ENCODE measurements at regions not wholly inside any gene's neighbourhood (a gene's known extent, or its start where the extent isn't known, plus 50 kb on each side); places are given as distances from the start of the nearest gene placed in this dataset.

DNA sequence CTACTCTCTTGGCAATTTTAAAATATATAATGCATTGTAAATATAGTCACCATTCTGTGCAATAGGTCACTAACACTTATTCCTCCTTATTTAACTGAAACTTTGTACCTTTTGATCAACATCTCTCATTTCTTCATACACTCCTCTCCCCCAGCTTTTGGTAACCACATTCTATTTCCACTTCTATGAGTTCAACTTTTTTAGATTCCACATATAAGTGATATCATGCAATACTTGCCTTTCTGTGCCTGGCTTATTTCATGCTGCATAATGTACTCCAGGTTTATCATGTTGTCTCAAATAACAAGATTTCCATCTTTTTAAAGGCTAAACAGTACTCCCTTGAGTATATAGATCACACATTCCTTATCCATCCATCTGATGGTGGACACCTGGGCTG lies 188.8 kb downstream of the NXNL2 start:
- no peaks in the 10 kb centered on the region for H3K4me1 ChIP-seq (ENCODE audit: control insufficient read depth, insufficient read depth, low read length)
- no peaks in the 10 kb centered on the region for H3K36me3 ChIP-seq (ENCODE audit: control insufficient read depth, insufficient read depth, low read length)
- no peaks in the 10 kb centered on the region for H3K27me3 ChIP-seq (ENCODE audit: control insufficient read depth, insufficient read depth, low read length)
- no peak overlapping the region for H3K4me3 ChIP-seq (ENCODE audit: low read depth, low read length)
- H3K9ac ChIP-seq (ENCODE audit: low read depth, low read length): no peak overlapping the region
- H3K9me3 ChIP-seq (ENCODE audit: control insufficient read depth, insufficient read depth, low read length): no peaks in the 10 kb centered on the region

DNA sequence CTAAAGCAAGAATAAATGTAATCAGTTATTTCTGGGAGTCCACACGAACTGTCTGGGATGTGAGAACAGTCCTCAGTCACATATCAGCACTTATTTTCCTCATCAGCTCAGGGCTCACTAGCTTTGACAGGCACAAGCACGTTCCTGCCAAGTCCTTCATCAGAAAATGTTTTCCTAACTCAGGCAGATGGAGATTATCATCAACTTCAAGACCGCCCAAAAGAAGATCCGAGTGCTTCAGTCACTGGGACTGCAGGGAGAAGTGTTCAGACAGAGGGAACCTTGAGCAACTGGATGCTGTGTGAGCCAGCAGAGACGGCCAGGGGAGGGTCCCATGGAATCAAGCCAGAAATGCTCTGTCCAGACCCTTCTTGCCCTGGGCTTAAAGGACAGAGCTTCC lies 189.4 kb downstream of the NXNL2 start:
- no peaks in the 10 kb centered on the region for H3K36me3 ChIP-seq (ENCODE audit: control insufficient read depth, insufficient read depth, low read length)
- H3K4me1 ChIP-seq (ENCODE audit: control insufficient read depth, insufficient read depth, low read length): no peaks in the 10 kb centered on the region
- no peaks in the 10 kb centered on the region for H3K9me3 ChIP-seq (ENCODE audit: control insufficient read depth, insufficient read depth, low read length)
- H3K9ac ChIP-seq (ENCODE audit: low read depth, low read length): no peak overlapping the region
- H3K27me3 ChIP-seq (ENCODE audit: control insufficient read depth, insufficient read depth, low read length): no peaks in the 10 kb centered on the region
- H3K4me3 ChIP-seq (ENCODE audit: low read depth, low read length): no peak overlapping the region

DNA sequence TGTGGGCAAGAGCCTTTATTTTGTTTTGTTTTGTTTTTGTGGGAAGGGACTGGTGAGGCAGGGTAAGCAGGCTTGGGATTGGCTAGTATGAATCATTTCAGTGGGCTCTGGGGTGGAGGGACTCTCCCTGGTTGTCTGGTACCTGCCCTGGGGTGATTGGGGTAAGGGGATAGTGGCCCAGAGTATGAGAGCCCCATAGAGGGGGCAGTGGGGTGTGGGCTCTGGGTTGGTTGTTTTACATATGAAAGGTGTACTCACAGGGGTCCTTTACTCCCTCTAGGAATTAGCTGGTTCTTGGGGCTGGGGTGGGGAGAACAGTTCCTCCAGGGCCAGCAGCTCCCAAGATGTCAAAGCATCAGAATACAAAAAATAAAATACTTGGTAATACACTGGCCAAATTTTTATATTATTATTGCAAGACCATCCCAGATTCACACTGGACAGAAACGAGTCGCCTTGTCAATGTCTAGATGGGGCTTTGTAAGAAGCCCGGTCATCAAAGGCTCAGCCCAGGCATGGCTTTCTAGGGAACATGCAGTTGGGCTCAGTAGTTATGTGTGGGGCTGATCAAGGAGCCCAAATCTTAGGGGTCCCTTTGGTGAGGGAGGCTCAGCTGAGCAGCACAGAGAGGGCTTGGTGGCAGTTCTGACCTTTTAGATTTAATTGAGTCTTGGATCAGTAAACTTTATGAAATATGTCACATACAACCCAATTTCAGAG lies 190.5 kb downstream of the NXNL2 start:
- Histone ChIP-seq H3K4me3 (ENCODE audit: low read depth, low read length) (no peak overlapping the region), H3K36me3 (ENCODE audit: control insufficient read depth, insufficient read depth, low read length) (no peaks in the 10 kb centered on the region), H3K9me3 (ENCODE audit: control insufficient read depth, insufficient read depth, low read length) (no peaks in the 10 kb centered on the region), H3K9ac (ENCODE audit: low read depth, low read length) (no peak overlapping the region), H3K4me1 (ENCODE audit: control insufficient read depth, insufficient read depth, low read length) (no peaks in the 10 kb centered on the region), H3K27me3 (ENCODE audit: control insufficient read depth, insufficient read depth, low read length) (no peaks in the 10 kb centered on the region)

DNA sequence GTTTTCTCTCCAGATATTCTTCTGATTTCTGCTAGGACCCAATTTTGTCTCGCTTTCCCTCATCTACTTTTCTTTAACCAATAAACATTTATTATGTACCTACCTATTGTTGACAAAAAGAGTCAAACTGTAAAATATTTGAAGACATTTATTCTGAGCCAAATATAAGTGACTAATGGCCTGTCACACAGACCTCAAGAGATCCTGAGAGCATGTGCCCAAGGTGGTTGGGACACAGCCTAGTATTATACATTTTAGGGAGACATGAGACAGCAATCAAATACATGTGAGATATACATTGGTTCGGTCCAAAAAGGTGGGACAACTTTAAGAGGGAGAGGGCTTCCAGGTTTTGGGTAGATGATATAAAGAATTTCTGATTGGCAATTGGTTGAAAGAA lies 191.8 kb downstream of the NXNL2 start:
- Histone ChIP-seq H3K4me3 (ENCODE audit: low read depth, low read length) (no peak overlapping the region), H3K9me3 (ENCODE audit: control insufficient read depth, insufficient read depth, low read length) (no peaks in the 10 kb centered on the region), H3K27me3 (ENCODE audit: control insufficient read depth, insufficient read depth, low read length) (no peaks in the 10 kb centered on the region), H3K4me1 (ENCODE audit: control insufficient read depth, insufficient read depth, low read length) (no peaks in the 10 kb centered on the region), H3K9ac (ENCODE audit: low read depth, low read length) (no peak overlapping the region), H3K36me3 (ENCODE audit: control insufficient read depth, insufficient read depth, low read length) (no peaks in the 10 kb centered on the region)

DNA sequence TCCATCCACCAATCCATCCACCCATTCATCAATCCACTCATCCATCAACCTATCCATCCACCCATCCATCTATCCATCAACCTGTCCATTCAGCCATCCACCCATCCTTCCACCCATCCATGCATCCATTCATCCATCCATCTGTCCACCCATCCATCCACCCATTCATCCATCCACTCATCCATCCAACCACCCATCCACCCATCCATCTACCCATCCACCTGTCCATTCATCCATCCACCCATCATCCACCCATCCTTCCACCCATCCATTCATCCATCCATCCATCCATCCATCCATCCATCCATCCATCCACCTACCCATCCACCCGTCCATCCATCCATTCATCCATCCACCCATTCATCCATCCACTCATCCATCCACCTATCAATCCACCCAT lies 195.8 kb downstream of the NXNL2 start:
- H3K9me3 ChIP-seq (ENCODE audit: control insufficient read depth, insufficient read depth, low read length): no peaks in the 10 kb centered on the region
- H3K4me3 ChIP-seq (ENCODE audit: low read depth, low read length): no peak overlapping the region
- no peak overlapping the region for H3K9ac ChIP-seq (ENCODE audit: low read depth, low read length)
- H3K36me3 ChIP-seq (ENCODE audit: control insufficient read depth, insufficient read depth, low read length): no peaks in the 10 kb centered on the region
- H3K27me3 ChIP-seq (ENCODE audit: control insufficient read depth, insufficient read depth, low read length): no peaks in the 10 kb centered on the region
- peaks cover 5% of the 10 kb centered on the region for H3K4me1 ChIP-seq (ENCODE audit: control insufficient read depth, insufficient read depth, low read length)

DNA sequence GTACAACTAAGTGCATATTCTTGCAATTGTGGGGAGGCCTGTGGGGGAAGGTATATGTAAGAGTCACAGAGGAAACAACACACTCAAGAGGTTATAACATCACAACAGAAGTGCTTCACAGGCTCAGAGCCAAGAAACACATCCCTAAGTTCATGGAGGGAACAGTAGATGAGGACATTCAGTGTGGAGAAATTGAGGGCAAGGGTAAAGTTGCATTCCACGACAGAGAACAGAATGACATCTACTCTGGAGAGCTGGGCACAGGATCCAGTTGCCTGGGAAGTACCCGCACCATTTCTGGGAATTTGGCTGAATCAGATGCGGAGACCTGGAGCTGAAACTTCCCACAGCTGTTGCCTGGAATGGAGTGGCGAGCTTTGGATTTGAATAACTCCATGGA lies 197.2 kb downstream of the NXNL2 start:
- Histone ChIP-seq H3K4me3 (ENCODE audit: low read depth, low read length) (no peak overlapping the region), H3K9me3 (ENCODE audit: control insufficient read depth, insufficient read depth, low read length) (no peaks in the 10 kb centered on the region), H3K4me1 (ENCODE audit: control insufficient read depth, insufficient read depth, low read length) (peaks cover 5% of the 10 kb centered on the region), H3K9ac (ENCODE audit: low read depth, low read length) (no peak overlapping the region), H3K27me3 (ENCODE audit: control insufficient read depth, insufficient read depth, low read length) (no peaks in the 10 kb centered on the region), H3K36me3 (ENCODE audit: control insufficient read depth, insufficient read depth, low read length) (no peaks in the 10 kb centered on the region)

DNA sequence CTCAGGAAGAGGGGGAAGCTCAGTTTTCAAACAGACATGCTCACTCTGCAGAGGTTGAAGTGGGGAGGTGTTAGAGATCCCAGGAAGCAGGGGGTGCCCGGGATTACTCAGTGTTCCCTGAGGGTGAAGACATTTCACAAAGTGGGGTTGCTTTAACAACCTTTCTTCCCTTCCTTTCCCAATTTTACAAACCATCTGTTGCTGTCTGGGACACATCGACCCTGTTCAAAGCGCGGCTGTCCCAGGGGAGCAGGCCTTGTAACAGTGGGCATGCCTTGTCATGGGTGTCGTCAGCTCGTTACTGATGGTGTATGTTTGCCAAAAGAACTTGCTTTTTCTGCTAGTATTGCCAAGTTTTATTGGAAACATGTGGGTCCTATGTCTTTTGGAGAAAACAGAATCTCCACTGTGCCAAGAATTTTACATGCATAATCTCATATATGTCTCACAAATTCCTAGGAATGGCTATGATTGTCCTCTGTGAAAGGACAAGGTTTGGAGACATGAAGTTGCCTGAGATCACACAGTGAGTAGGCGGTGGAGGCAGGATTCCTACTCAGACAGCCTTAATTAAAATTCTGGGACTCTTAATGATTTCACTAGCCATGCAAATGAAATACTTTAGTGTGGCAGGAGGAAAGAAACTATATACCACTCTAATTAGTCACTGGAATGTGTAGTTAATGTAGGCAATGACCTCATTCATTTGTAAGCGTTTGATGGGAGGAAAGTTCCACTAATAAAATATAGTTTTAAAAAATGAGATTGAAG lies 198.9 kb downstream of the NXNL2 start:
- Histone ChIP-seq H3K36me3 (ENCODE audit: control insufficient read depth, insufficient read depth, low read length) (no peaks in the 10 kb centered on the region), H3K9me3 (ENCODE audit: control insufficient read depth, insufficient read depth, low read length) (no peaks in the 10 kb centered on the region), H3K27me3 (ENCODE audit: control insufficient read depth, insufficient read depth, low read length) (no peaks in the 10 kb centered on the region), H3K4me1 (ENCODE audit: control insufficient read depth, insufficient read depth, low read length) (peaks cover 5% of the 10 kb centered on the region), H3K9ac (ENCODE audit: low read depth, low read length) (no peak overlapping the region), H3K4me3 (ENCODE audit: low read depth, low read length) (no peak overlapping the region)

DNA sequence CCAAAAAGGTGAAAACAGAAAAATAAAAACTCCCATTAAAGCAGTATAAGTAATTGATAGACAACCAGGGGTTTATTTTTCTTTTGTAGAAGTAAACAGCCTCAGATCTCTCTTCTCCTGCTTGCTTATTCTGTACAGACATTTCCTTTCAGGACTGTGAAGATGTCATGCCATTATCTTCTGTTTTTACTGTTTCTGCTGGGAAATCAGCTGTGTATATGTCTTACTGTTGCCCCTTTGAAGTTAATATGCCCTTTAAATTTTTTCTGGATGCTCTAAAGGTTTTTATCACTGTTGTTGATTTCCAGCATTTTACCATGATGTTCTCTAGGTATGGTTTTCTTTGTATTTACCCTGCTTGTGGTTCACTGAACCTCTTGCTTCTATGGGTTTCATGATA lies 199.5 kb downstream of the NXNL2 start:
- H3K9me3 ChIP-seq (ENCODE audit: control insufficient read depth, insufficient read depth, low read length): no peaks in the 10 kb centered on the region
- H3K4me1 ChIP-seq (ENCODE audit: control insufficient read depth, insufficient read depth, low read length): peaks cover 5% of the 10 kb centered on the region
- no peaks in the 10 kb centered on the region for H3K27me3 ChIP-seq (ENCODE audit: control insufficient read depth, insufficient read depth, low read length)
- no peak overlapping the region for H3K9ac ChIP-seq (ENCODE audit: low read depth, low read length)
- H3K36me3 ChIP-seq (ENCODE audit: control insufficient read depth, insufficient read depth, low read length): no peaks in the 10 kb centered on the region
- H3K4me3 ChIP-seq (ENCODE audit: low read depth, low read length): no peak overlapping the region

DNA sequence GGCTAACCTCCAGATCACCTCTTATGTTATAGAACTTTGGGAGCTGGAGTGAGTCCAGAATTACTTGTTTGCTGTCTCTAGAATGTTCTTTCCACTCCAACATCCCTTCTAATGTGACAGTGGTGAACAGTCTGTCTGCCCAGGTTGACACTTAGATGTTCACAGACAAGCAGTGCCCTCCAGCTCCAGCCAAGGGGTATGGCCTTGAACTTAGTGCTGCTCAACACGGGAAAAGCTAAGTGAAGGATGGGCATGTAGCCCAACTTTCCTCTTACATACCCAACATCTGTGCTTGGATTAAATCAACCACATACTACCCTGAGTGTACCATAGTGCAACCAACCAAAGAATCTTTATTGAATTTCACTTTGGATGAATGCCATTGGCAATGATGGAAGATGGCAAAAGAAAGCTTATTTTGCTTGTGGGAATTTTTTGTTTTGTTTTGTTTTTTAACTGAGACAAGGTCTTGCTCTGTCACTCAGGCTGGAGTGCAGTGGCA lies 201.2 kb downstream of the NXNL2 start:
- peaks cover 5% of the 10 kb centered on the region for H3K4me1 ChIP-seq (ENCODE audit: control insufficient read depth, insufficient read depth, low read length)
- no peaks in the 10 kb centered on the region for H3K27me3 ChIP-seq (ENCODE audit: control insufficient read depth, insufficient read depth, low read length)
- peaks cover 4% of the 10 kb centered on the region for H3K9me3 ChIP-seq (ENCODE audit: control insufficient read depth, insufficient read depth, low read length)
- no peaks in the 10 kb centered on the region for H3K36me3 ChIP-seq (ENCODE audit: control insufficient read depth, insufficient read depth, low read length)
- H3K9ac ChIP-seq (ENCODE audit: low read depth, low read length): no peak overlapping the region
- no peak overlapping the region for H3K4me3 ChIP-seq (ENCODE audit: low read depth, low read length)

DNA sequence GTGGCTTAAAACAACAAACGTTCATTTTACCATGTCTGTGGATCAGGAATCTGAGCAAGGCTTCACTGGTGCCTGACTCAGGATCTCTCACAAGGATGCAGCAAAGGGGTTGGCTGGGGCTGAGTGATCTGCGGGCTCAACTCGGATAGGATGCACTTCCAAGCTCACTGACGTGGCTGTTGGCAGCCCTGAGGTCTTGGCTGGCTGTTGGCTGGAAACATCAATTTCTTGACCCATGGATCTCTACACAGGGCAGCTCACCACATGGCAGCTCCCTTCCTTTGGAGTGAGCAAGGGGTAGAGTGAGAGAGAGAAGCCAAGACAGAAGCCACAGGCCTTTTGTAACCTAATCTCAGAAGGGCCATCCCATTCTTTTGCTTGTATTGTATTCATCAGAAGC lies 202.1 kb downstream of the NXNL2 start:
- Histone ChIP-seq H3K36me3 (ENCODE audit: control insufficient read depth, insufficient read depth, low read length) (no peaks in the 10 kb centered on the region), H3K9ac (ENCODE audit: low read depth, low read length) (no peak overlapping the region), H3K4me3 (ENCODE audit: low read depth, low read length) (no peak overlapping the region), H3K9me3 (ENCODE audit: control insufficient read depth, insufficient read depth, low read length) (peaks cover 5% of the 10 kb centered on the region), H3K4me1 (ENCODE audit: control insufficient read depth, insufficient read depth, low read length) (peaks cover 5% of the 10 kb centered on the region), H3K27me3 (ENCODE audit: control insufficient read depth, insufficient read depth, low read length) (no peaks in the 10 kb centered on the region)

DNA sequence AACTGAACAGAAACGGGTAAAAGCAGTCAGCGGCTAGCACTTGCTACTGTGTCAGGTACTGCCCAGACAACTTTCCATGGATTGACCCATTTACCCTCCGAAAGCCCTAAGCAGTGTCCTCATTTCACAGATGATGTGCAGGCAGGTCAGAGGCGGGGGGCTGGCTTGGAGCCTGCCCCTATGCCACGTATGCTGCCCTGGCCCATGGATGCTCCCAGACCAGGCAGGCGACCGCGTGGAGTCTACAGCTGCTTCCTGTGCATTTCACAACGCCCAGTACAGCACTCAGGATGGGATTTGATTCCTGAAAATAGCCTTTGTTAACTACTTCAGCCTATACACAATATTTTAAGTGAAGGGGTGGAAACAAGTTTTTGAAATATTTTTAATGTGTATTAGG lies 202.9 kb downstream of the NXNL2 start:
- peaks cover 5% of the 10 kb centered on the region for H3K4me1 ChIP-seq (ENCODE audit: control insufficient read depth, insufficient read depth, low read length)
- H3K9ac ChIP-seq (ENCODE audit: low read depth, low read length): no peak overlapping the region
- no peak overlapping the region for H3K4me3 ChIP-seq (ENCODE audit: low read depth, low read length)
- no peaks in the 10 kb centered on the region for H3K36me3 ChIP-seq (ENCODE audit: control insufficient read depth, insufficient read depth, low read length)
- no peaks in the 10 kb centered on the region for H3K27me3 ChIP-seq (ENCODE audit: control insufficient read depth, insufficient read depth, low read length)
- H3K9me3 ChIP-seq (ENCODE audit: control insufficient read depth, insufficient read depth, low read length): peaks cover 5% of the 10 kb centered on the region

DNA sequence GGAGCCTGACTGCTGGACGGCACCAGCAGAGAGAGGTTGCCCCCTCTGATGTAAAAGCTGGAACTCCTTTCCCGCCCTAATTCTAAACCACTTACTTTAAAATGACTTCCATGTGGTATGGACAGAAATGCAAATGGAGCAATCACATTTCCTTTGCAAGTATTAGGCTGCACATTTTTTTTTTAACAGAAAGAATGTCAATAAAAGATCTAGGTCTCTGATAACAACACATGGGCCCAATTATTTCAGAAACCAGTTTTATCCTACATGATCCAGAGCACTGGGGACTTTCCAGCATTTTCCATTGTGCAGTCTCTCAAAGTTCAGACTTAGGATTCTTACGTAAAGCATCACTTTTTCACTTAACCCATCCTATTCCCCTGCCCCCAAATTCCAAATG lies 203.7 kb downstream of the NXNL2 start:
- peaks cover 2% of the 10 kb centered on the region for H3K4me1 ChIP-seq (ENCODE audit: control insufficient read depth, insufficient read depth, low read length)
- H3K36me3 ChIP-seq (ENCODE audit: control insufficient read depth, insufficient read depth, low read length): no peaks in the 10 kb centered on the region
- H3K27me3 ChIP-seq (ENCODE audit: control insufficient read depth, insufficient read depth, low read length): no peaks in the 10 kb centered on the region
- no peak overlapping the region for H3K4me3 ChIP-seq (ENCODE audit: low read depth, low read length)
- no peak overlapping the region for H3K9ac ChIP-seq (ENCODE audit: low read depth, low read length)
- H3K9me3 ChIP-seq (ENCODE audit: control insufficient read depth, insufficient read depth, low read length): peaks cover 5% of the 10 kb centered on the region

All from iPS-15b (cell line).